T-cell (primary cell): ENCODE measurements at regions not wholly inside any gene's neighbourhood (a gene's known extent, or its start where the extent isn't known, plus 50 kb on each side); places are given as distances from the start of the nearest gene placed in this dataset.
"Not testable (repeated sequence)": the region's sequence is repeated elsewhere in the genome, so short reads cannot be mapped to it uniquely, and the experiment has no call there.

Experiments used
- ATAC-seq, 4 experiments: fragments of 200-7000 bp in 3 of 4; fragments of 150-1000 bp in 1 of 4; cut with Tn5 transposase; replicated peaks in 1 of 4; 1 replicate in 3 of 4; 2 replicates in 1 of 4; pipeline ENCODE4 v1.10.0; 2021; ENCODE audit warnings: moderate library complexity in 3 of 4, mild to moderate bottlenecking in 2 of 4, moderate number of reproducible peaks in 1 of 4
- CTCF ChIA-PET, 2 donors: fragments of 300-600 bp; sonication (Branson Sonifier 250); formaldehyde crosslinking; loops; one replicate each; lab custom pipeline; 2022; ENCODE audit warnings: antibody characterized with exemption in 2 of 2; lab: Charles Lee
- POLR2A ChIA-PET, 2 donors: fragments of 300-600 bp; sonication (Branson Sonifier 250); formaldehyde crosslinking; loops; one replicate each; lab custom pipeline; 2022; ENCODE audit warnings: antibody characterized with exemption in 2 of 2; lab: Charles Lee
- DNase-seq, 35 experiments: peaks; one replicate each; pipeline versions ENCODE4 v3.0.0 to v3.0.0-alpha.2; 2013 to 2023
- H3K27ac ChIP-seq: one replicate; pipeline ENCODE4 v1.5.1; 2013; ENCODE audit warnings: low read length
- H3K27me3 ChIP-seq, 2 experiments: replicated peaks in 1 of 2; 1 replicate in 1 of 2; 2 replicates in 1 of 2; pipeline versions ENCODE4 v1.6.1 to v1.7.0; 2013; ENCODE audit warnings: low read length in 1 of 2, mixed read lengths in 1 of 2; ENCODE audit not compliant: control insufficient read depth in 2 of 2, insufficient read depth in 2 of 2; ENCODE audit errors: extremely low read depth in 1 of 2
- H3K36me3 ChIP-seq, 2 donors: 1 replicate in 1 of 2; 2 replicates in 1 of 2; pipeline versions ENCODE4 v1.6.1 to v1.7.0; 2013; ENCODE audit warnings: low read length in 1 of 2; ENCODE audit not compliant: control insufficient read depth in 2 of 2, insufficient read depth in 1 of 2; ENCODE audit errors: extremely low read depth in 1 of 2
- H3K4me1 ChIP-seq, 2 experiments: 1 replicate in 1 of 2; 2 replicates in 1 of 2; pipeline versions ENCODE4 v1.6.1 to v1.7.0; 2013; ENCODE audit warnings: low read length in 2 of 2, mixed read lengths in 1 of 2; ENCODE audit not compliant: insufficient read depth in 2 of 2, control insufficient read depth in 1 of 2; ENCODE audit errors: extremely low read depth in 1 of 2
- H3K4me3 ChIP-seq, 2 donors: 1 replicate in 1 of 2; 2 replicates in 1 of 2; pipeline versions ENCODE4 v1.5.1 to v1.7.0; 2013; ENCODE audit warnings: mild to moderate bottlenecking in 2 of 2, low read length in 1 of 2, moderate library complexity in 1 of 2; ENCODE audit not compliant: control insufficient read depth in 1 of 2; ENCODE audit errors: extremely low read depth in 1 of 2
- H3K9me3 ChIP-seq: 2 replicates; pipeline ENCODE4 v1.7.0; 2013
- H3K27ac Mint-ChIP-seq, 2 donors: one replicate each; pipeline ENCODE4 v1.8.0; 2020 to 2021; ENCODE audit warnings: mild to moderate bottlenecking in 2 of 2, mixed read lengths in 2 of 2
- H3K27me3 Mint-ChIP-seq, 2 donors: one replicate each; pipeline ENCODE4 v1.8.0; 2021 to 2022; ENCODE audit warnings: mixed read lengths in 2 of 2
- H3K36me3 Mint-ChIP-seq: one replicate; pipeline ENCODE4 v1.8.0; 2021; ENCODE audit warnings: mixed read lengths
- H3K4me1 Mint-ChIP-seq, 3 donors: one replicate each; pipeline ENCODE4 v1.8.0; 2020 to 2022; ENCODE audit warnings: mixed read lengths in 3 of 3, mild to moderate bottlenecking in 1 of 3
- H3K4me3 Mint-ChIP-seq, 3 donors: one replicate each; pipeline ENCODE4 v1.8.0; 2020 to 2022; ENCODE audit warnings: mild to moderate bottlenecking in 3 of 3, mixed read lengths in 3 of 3, moderate library complexity in 3 of 3
- H3K9me3 Mint-ChIP-seq, 3 donors: one replicate each; pipeline ENCODE4 v1.8.0; 2020 to 2022; ENCODE audit warnings: mixed read lengths in 3 of 3
- WGBS: methylation state at CpG from one replicate; pipeline ENCODE4 v1.1.5; 2013; ENCODE audit warnings: missing lambda C conversion rate; ENCODE audit not compliant: insufficient coverage; 5-methylcytosine and 5-hydroxymethylcytosine counted together

DNA sequence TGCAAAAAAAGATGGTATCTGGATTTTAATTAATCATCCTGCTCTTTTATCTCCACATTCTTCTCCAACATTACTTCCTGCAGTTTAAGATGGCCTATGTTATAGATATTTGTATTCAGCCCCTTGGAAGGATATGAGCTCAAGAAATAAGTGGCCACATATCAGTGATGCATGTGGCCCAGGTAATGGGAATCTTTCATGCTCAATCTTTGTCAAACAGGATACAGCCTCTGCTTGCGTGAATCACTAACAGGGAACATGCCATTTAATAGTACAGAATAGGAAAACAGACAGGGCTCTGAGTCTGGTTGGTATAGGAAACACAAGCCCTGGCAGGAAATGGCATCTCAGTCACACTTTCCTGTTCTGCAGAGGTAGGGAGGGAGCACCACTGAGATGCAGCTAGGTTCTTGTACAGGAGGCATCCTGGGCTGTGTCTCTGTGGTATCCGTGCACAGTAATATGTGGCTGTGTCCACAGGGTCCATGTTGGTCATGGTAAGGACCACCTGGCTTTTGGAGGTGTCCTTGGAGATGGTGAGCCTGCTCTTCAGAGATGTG is 774.6 kb downstream of the TMEM121 start:
- ATAC-seq = peak; percentile 72 to 94 (median 81)
- H3K4me3 Mint-ChIP-seq = peak overlapping the region in 1 of 3 donors; percentile 11
- H3K27ac Mint-ChIP-seq = peak overlapping the region in 1 of 2 donors; percentile 76
- POLR2A ChIA-PET, H3K9me3 Mint-ChIP-seq, H3K36me3 Mint-ChIP-seq, H3K27me3 ChIP-seq, CTCF ChIA-PET, H3K36me3 ChIP-seq, H3K4me3 ChIP-seq, H3K27ac ChIP-seq, H3K9me3 ChIP-seq: not testable (repeated sequence)
- peak in 2 of 35 experiments; percentile 6 to 24 for DNase-seq
- H3K27me3 Mint-ChIP-seq = peaks cover 23 to 29% of the 10 kb centered on the region in 2 donors
- H3K4me1 Mint-ChIP-seq = peaks cover 13 to 15% (median 14%) of the 10 kb centered on the region in 3 donors
- WGBS = 17% methylated on average over 1 of the region's 2 CpGs
- peaks cover 11 to 15% of the 10 kb centered on the region in 2 experiments for H3K4me1 ChIP-seq

DNA sequence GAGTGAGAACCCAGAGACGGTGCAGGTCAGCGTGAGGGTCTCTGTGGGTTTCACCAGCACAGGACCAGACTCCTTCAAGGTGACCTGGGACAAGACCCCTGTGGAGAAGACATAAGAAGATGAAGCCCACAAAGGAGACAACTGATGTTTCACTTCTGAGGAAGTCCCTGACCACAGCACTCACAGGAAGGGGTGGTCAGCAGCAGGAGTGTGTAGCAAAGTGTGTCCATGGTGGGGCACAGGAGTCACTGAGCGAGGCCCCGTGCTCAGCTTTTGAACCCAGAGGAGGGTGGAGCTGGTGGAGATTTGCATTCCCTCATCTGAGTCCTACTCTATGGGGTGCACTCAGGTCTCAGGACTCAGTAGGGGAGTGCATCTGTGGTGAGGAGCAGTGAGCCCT is 775.2 kb downstream of the TMEM121 start:
- Mint-ChIP-seq H3K4me3 (peak overlapping the region in 1 of 3 donors; percentile 11), H3K27me3 (peaks cover 23 to 28% of the 10 kb centered on the region in 2 donors), H3K27ac (peak overlapping the region in 1 of 2 donors; percentile 76), H3K4me1 (peaks cover 13 to 15% (median 14%) of the 10 kb centered on the region in 3 donors)
- H3K36me3 ChIP-seq, H3K36me3 Mint-ChIP-seq, H3K27ac ChIP-seq, H3K9me3 ChIP-seq, H3K27me3 ChIP-seq, DNase-seq, ATAC-seq, H3K9me3 Mint-ChIP-seq, CTCF ChIA-PET, H3K4me3 ChIP-seq, POLR2A ChIA-PET: not testable (repeated sequence)
- 75% methylated on average over 2 of the region's 4 CpGs for WGBS
- peaks cover 11 to 15% of the 10 kb centered on the region in 2 experiments for H3K4me1 ChIP-seq

DNA sequence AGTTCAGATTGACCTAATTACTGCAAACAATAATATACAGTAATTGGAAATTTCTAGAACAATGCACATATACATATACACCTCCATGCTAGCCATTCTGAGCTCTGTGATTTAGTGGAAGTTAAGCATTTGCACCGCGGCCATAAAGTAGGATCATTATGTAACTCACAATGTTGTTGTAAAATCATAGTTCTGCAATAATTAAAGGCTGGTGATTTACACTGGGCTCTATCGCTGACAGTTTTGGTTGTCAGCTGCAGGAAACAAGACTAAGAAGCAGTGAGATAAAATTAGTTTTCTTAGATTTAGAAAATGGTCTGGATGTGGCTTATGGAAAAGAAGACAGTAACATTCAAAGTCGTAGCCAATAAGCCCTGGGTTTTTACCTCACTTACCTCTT is 776.3 kb downstream of the TMEM121 start:
- H3K36me3 Mint-ChIP-seq = no peaks in the 10 kb centered on the region
- peaks cover 11 to 15% of the 10 kb centered on the region in 2 experiments for H3K4me1 ChIP-seq
- H3K4me3 ChIP-seq = no peak overlapping the region
- no peaks in the 10 kb centered on the region for H3K9me3 ChIP-seq
- peaks cover 18 to 21% of the 10 kb centered on the region in 2 donors for H3K27me3 Mint-ChIP-seq
- no peak overlapping the region for H3K27ac Mint-ChIP-seq
- DNase-seq (no peak), ATAC-seq (no peak)
- ChIA-PET POLR2A (no interaction called here), CTCF (no interaction called here)
- 57% methylated on average over 1 of the region's 4 CpGs for WGBS
- H3K36me3 ChIP-seq = no peaks in the 10 kb centered on the region
- H3K4me3 Mint-ChIP-seq = no peak overlapping the region
- peaks cover 13 to 15% (median 14%) of the 10 kb centered on the region in 3 donors for H3K4me1 Mint-ChIP-seq
- no peaks in the 10 kb centered on the region for H3K9me3 Mint-ChIP-seq
- H3K27ac ChIP-seq = no peak overlapping the region
- no peaks in the 10 kb centered on the region for H3K27me3 ChIP-seq

DNA sequence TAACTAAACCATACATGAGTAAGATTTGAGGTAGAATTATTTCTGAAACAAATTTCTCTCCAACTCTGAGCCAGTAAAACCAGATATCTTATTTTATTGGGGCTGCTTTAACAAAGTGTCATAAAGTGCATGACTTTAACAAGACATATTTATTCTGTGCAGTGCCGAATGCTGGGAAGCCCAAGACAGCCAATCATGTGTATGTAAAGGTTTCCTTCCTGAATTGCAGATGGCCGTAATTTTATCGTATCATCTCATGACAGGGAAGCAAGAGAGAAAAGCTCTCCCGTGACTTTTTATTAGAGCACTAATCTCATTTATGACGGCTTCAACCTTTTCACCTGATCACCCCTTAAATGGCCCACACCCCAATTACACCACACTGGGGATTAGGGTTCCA is 777.9 kb downstream of the TMEM121 start:
- Mint-ChIP-seq H3K36me3 (no peaks in the 10 kb centered on the region), H3K9me3 (peaks cover 0 to 2% (median 0%) of the 10 kb centered on the region in 3 donors), H3K27ac (no peak overlapping the region), H3K4me1 (peaks cover 13 to 15% (median 14%) of the 10 kb centered on the region in 3 donors), H3K27me3 (peaks cover 12 to 15% of the 10 kb centered on the region in 2 donors), H3K4me3 (no peak overlapping the region)
- no peaks in the 10 kb centered on the region for H3K36me3 ChIP-seq
- no peaks in the 10 kb centered on the region for H3K9me3 ChIP-seq
- DNase-seq (no peak), ATAC-seq (no peak)
- no CpG with 5 or more reads among the region's 5 CpGs for WGBS
- peaks cover 11 to 15% of the 10 kb centered on the region in 2 experiments for H3K4me1 ChIP-seq
- POLR2A ChIA-PET = no interaction called here
- CTCF ChIA-PET = no interaction called here
- no peak overlapping the region for H3K4me3 ChIP-seq
- H3K27ac ChIP-seq = no peak overlapping the region
- H3K27me3 ChIP-seq = peaks cover 0 to 7% of the 10 kb centered on the region in 2 experiments

DNA sequence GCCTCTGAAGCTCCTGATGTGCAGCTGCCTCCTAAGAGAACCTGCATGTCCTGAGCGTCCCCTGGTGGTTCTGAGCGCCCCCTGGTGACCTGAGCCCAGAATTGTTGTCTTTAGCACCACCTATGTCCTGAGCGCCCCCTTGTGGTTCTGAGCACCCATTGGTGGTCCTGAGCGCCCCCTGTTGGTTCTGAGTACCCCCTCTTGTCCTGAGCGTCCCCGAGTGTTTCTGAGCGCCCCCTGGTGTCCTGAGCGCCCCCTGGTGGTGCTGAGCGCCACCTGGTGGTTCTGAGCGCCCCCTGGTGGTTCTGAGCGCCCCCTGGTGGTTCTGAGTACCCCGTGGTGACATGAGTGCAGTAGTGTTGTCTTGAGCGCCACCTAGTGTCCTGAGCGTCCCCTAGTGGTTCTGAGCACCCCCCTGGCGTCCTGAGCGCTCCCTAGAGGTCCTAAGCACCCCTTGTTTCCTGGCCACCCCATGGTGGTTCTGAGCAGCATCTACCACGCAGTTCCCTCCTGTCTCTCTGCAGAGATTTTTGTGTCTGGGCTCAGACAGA is 782.5 kb downstream of the TMEM121 start:
- Histone ChIP-seq H3K4me3 (no peak overlapping the region), H3K27me3 (peaks cover 0 to 7% of the 10 kb centered on the region in 2 experiments), H3K36me3 (no peaks in the 10 kb centered on the region), H3K27ac (no peak overlapping the region), H3K9me3 (no peaks in the 10 kb centered on the region), H3K4me1 (no peaks in the 10 kb centered on the region)
- no peaks in the 10 kb centered on the region for H3K36me3 Mint-ChIP-seq
- peaks cover 14 to 16% of the 10 kb centered on the region in 2 donors for H3K27me3 Mint-ChIP-seq
- H3K9me3 Mint-ChIP-seq = peaks cover 0 to 4% (median 0%) of the 10 kb centered on the region in 3 donors
- ChIA-PET CTCF (interaction anchor here (0.6 to 0.9 kb wide), 4 partner anchors 30 to 546 kb away, joined by 3 to 5 read pairs (median 4); no protein-coding TSS in a partner anchor), POLR2A (no interaction called here)
- H3K27ac Mint-ChIP-seq = no peak overlapping the region
- no peak overlapping the region for H3K4me3 Mint-ChIP-seq
- WGBS = 46% methylated on average over 15 of the region's 17 CpGs
- H3K4me1 Mint-ChIP-seq = no peaks in the 10 kb centered on the region
- DNase-seq (peak; percentile 6 to 81 (median 62)), ATAC-seq (peak; percentile 34 to 85 (median 39))

DNA sequence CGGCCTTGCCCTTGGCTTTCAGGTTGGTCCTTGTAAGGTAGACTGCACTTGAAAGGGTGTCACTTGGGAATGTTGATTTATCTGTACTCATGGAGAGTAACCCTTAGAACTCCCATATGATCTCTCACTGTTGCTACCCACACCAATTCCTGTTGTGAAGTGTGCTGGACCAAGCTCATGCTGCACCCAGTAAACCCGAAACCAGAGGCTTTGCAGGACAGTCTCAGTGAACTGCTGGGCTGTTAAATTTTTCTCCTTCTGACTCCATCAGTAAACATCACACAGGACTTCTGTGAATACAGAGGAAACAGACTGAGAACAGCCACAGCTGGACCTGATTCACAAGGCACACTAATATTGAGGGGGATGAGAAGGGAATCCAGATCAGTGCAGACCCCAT is 783.0 kb downstream of the TMEM121 start:
- Mint-ChIP-seq H3K27me3 (peaks cover 12 to 19% of the 10 kb centered on the region in 2 donors), H3K4me3 (no peak overlapping the region), H3K9me3 (peaks cover 0 to 4% (median 0%) of the 10 kb centered on the region in 3 donors), H3K36me3 (no peaks in the 10 kb centered on the region), H3K27ac (no peak overlapping the region), H3K4me1 (no peaks in the 10 kb centered on the region)
- H3K4me3 ChIP-seq = no peak overlapping the region
- no peak overlapping the region for H3K27ac ChIP-seq
- H3K9me3 ChIP-seq = no peaks in the 10 kb centered on the region
- 60% methylated on average over 1 of the region's 2 CpGs for WGBS
- peaks cover 0 to 11% of the 10 kb centered on the region in 2 experiments for H3K27me3 ChIP-seq
- no peaks in the 10 kb centered on the region for H3K36me3 ChIP-seq
- H3K4me1 ChIP-seq = no peaks in the 10 kb centered on the region
- CTCF ChIA-PET = no interaction called here
- ATAC-seq (no peak), DNase-seq (no peak)
- POLR2A ChIA-PET = interaction anchor here in 1 of 2 donors (0.6 kb wide), 1 partner anchor 251 kb away, joined by 3 read pairs; no protein-coding TSS in a partner anchor
